DOHH2 (cell line): ENCODE measurements at regions not wholly inside any gene's neighbourhood (a gene's known extent, or its start where the extent isn't known, plus 50 kb on each side); places are given as distances from the start of the nearest gene placed in this dataset.

Experiments
- CTCF ChIP-seq: fragments of 200-600 bp; sonication (generic); IDR thresholded peaks from one replicate; pipeline ENCODE4 v1.5.1; 2014; ENCODE audit warnings: antibody characterized with exemption, mild to moderate bottlenecking, low read depth, low read length; ENCODE audit not compliant: poor library complexity, severe bottlenecking
- EZH2phosphoT487 ChIP-seq: fragments of 200-600 bp; sonication (generic); IDR thresholded peaks from 2 replicates; pipeline ENCODE4 v1.6.1; 2017; ENCODE audit warnings: borderline replicate concordance, mild to moderate bottlenecking, antibody characterized with exemption, low read length, moderate library complexity, mixed read lengths

- TF ChIP-seq CTCF (no peak), EZH2phosphoT487 (no peak)
These were observed 134.1 kb downstream of the LURAP1L start for GRCh38 chr9:12908895-12909294.
